ENCODE measurements at regions not wholly inside any gene's neighbourhood (a gene's known extent, or its start where the extent isn't known, plus 50 kb on each side); places are given as distances from the start of the nearest gene placed in this dataset. TPM values are rescaled to one million over a fixed set of nuclear protein-coding genes. Genes with fewer than 3 reads are reported as not detected.
"Not testable (repeated sequence)": the region's sequence is repeated elsewhere in the genome, so short reads cannot be mapped to it uniquely, and the experiment has no call there.

DNA sequence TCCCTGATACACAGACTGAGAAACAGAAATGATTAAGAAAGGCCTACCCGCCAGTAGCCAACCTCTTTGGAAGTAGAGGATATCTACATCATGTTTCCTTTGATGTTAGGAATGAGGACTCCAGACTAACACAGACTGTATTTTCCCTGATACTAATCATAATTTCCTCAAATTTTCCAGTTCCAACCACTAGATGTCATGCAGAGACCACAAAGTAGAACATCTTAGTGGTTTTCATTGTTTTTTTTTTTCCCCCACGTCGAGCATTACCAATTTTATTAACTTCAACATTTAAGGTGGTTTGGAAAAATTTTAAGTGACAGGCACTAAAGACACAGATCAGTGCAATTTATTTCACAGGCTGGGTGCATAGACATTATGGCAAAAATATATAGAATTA lies 303.6 kb downstream of the ANKRD30BL start:
- H3K79me2 ChIP-seq (ENCODE audit: insufficient read depth, low read depth, low read length); intact Hi-C loops (cut with micrococcal nuclease; ENCODE audit: unreplicated experiment); BruUV-seq (replicated peaks); H2AFZ ChIP-seq (ENCODE audit: low read length); H3K27ac ChIP-seq (ENCODE audit: low read depth, low read length, poor library complexity, severe bottlenecking); H4K20me1 ChIP-seq (ENCODE audit: insufficient read depth, low read length); CTCF ChIA-PET (ENCODE audit: unreplicated experiment); POLR2A ChIA-PET; H3K4me2 ChIP-seq (ENCODE audit: low read length); H3K4me1 ChIP-seq (ENCODE audit: insufficient read depth, low read length, poor library complexity, severe bottlenecking); H3K4me3 ChIP-seq (ENCODE audit: low read depth, low read length, poor library complexity, severe bottlenecking); H3K36me3 ChIP-seq (ENCODE audit: insufficient read depth, low read length); H3K9me2 ChIP-seq (ENCODE audit: insufficient read depth, low read length); H3K9me3 ChIP-seq (ENCODE audit: low read length): not testable (repeated sequence)
- TF ChIP-seq, protein P1, sequence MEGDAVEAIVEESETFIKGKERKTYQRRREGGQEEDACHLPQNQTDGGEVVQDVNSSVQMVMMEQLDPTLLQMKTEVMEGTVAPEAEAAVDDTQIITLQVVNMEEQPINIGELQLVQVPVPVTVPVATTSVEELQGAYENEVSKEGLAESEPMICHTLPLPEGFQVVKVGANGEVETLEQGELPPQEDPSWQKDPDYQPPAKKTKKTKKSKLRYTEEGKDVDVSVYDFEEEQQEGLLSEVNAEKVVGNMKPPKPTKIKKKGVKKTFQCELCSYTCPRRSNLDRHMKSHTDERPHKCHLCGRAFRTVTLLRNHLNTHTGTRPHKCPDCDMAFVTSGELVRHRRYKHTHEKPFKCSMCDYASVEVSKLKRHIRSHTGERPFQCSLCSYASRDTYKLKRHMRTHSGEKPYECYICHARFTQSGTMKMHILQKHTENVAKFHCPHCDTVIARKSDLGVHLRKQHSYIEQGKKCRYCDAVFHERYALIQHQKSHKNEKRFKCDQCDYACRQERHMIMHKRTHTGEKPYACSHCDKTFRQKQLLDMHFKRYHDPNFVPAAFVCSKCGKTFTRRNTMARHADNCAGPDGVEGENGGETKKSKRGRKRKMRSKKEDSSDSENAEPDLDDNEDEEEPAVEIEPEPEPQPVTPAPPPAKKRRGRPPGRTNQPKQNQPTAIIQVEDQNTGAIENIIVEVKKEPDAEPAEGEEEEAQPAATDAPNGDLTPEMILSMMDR (conservative IDR thresholded peaks at IDR 0.05; ENCODE audit: low read length) = peak; percentile 64
- DNase-seq (ENCODE audit: low spot score) = peak; percentile 7

Small RNAs in the stretch of these regions (small RNA-seq; reads per million reads assigned to genes)
- not detected for gene RNU6-617P
